GM12891 (cell line): ENCODE measurements at regions not wholly inside any gene's neighbourhood (a gene's known extent, or its start where the extent isn't known, plus 50 kb on each side); places are given as distances from the start of the nearest gene placed in this dataset.

Source experiments
- POLR2A ChIP-seq: IDR thresholded peaks from 2 replicates; pipeline ENCODE4 v1.6.1; 2011; ENCODE audit warnings: low read depth, low read length, control low read depth
- POLR2AphosphoS5 ChIP-seq: IDR thresholded peaks from 2 replicates; pipeline ENCODE4 v1.6.1; 2011; ENCODE audit warnings: low read depth, low read length, control low read depth
- POU2F2 ChIP-seq: IDR thresholded peaks from 2 replicates; pipeline ENCODE4 v1.6.1; 2011; ENCODE audit warnings: low read depth, mild to moderate bottlenecking, control low read depth, low read length, moderate library complexity
- TAF1 ChIP-seq: IDR thresholded peaks from 2 replicates; pipeline ENCODE4 v1.6.1; 2011; ENCODE audit warnings: low read depth, low read length, control low read depth

GRCh38 chr14:38021861-38022260 lies 185.8 kb upstream of the SSTR1 start:
- TF ChIP-seq POLR2A (no peak), POLR2AphosphoS5 (no peak), TAF1 (no peak), POU2F2 (no peak)
